ENCODE measurements at regions not wholly inside any gene's neighbourhood (a gene's known extent, or its start where the extent isn't known, plus 50 kb on each side); places are given as distances from the start of the nearest gene placed in this dataset.

- TF ChIP-seq CTCF (IDR thresholded peaks at IDR 0.05; ENCODE audit: low read length) (no peak), EZH2 (optimal IDR thresholded peaks at IDR 0.05; ENCODE audit: low read depth, low read length) (no peak)
Measured at GRCh38 chr3:177343122-177343625, 145.9 kb upstream of the TBL1XR1 start.

Measured in MM.1S (cell line).